ENCODE measurements at regions not wholly inside any gene's neighbourhood (a gene's known extent, or its start where the extent isn't known, plus 50 kb on each side); places are given as distances from the start of the nearest gene placed in this dataset.

DNA sequence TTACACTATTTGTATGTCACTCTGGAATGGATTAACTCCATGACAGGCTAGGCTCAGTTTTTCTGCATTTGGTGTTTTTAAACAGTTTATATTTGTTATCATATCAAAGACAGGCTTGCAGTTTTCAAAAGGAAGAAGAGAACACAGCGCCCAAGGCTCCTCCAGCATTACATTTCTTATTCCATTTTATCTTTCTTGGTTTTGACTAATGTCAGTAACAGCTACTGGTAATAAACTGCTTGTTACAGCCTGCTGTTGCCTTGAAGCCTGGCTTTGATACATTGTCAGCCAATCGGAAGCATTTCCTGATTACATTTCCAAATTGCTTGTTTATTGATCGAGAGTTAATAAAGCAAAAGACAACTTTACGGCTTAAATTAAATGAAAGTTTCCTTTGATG lies 166.0 kb upstream of the MDFIC start:
- no peaks in the 10 kb centered on the region for H3K9me3 ChIP-seq (ENCODE audit: control insufficient read depth in 2 of 2, insufficient read depth in 1 of 2, low read length in 1 of 2)
- whole genome bisulfite sequencing, result 93% methylated on average over 4 of the region's 4 CpGs
- H3K4me1 ChIP-seq (ENCODE audit: control insufficient read depth in 2 of 2, insufficient read depth in 2 of 2, low read length in 2 of 2), result no peaks in the 10 kb centered on the region
- H3K27ac ChIP-seq (ENCODE audit: low read depth in 1 of 2, low read length in 1 of 2), result no peak overlapping the region
- no peak for DNase-seq (ENCODE audit: low read depth in 6 of 9, low spot score in 9 of 9)
- H3K36me3 ChIP-seq (ENCODE audit: control insufficient read depth in 2 of 2, insufficient read depth in 2 of 2, low read length in 1 of 2), result no peaks in the 10 kb centered on the region
- no peak overlapping the region for H3K4me3 ChIP-seq (ENCODE audit: low read length in 2 of 2)
- H3K27me3 ChIP-seq (ENCODE audit: control insufficient read depth in 2 of 2, insufficient read depth in 1 of 2, low read length in 1 of 2), result no peaks in the 10 kb centered on the region

DNA sequence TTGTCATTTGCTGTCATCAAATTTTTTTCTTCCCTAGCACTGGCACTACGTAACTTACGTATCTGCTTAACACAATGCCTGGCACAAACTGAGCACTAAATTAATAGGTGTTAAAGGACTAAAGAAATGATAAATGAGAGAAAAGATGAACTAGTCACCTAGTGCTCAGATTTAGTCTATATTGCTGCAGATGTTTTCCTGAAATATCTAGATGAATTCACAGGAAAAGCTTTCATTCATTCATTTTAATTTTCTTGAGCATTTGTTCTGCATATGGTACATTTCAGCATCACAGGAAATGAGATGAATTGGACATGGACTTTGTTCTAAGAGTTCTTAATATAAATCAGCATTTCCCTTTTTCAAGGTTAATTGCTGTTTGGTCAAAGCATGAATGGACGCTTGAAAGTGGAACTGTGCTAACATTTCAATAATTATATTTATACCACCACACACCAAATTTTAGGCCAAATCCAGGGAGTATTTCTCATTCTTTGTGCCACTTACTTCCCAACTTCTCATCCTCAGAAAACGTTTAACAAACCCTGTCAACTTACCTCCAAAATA lies 163.2 kb upstream of the MDFIC start:
- no peak for DNase-seq (ENCODE audit: low read depth in 6 of 9, low spot score in 9 of 9)

GRCh38 chr7:114759347-114760062 lies 162.4 kb upstream of the MDFIC start:
- Histone ChIP-seq H3K27ac (ENCODE audit: low read depth in 1 of 2, low read length in 1 of 2) (no peak overlapping the region), H3K9me3 (ENCODE audit: control insufficient read depth in 2 of 2, insufficient read depth in 1 of 2, low read length in 1 of 2) (no peaks in the 10 kb centered on the region), H3K27me3 (ENCODE audit: control insufficient read depth in 2 of 2, insufficient read depth in 1 of 2, low read length in 1 of 2) (no peaks in the 10 kb centered on the region), H3K4me3 (ENCODE audit: low read length in 2 of 2) (no peak overlapping the region), H3K36me3 (ENCODE audit: control insufficient read depth in 2 of 2, insufficient read depth in 2 of 2, low read length in 1 of 2) (no peaks in the 10 kb centered on the region), H3K4me1 (ENCODE audit: control insufficient read depth in 2 of 2, insufficient read depth in 2 of 2, low read length in 2 of 2) (no peaks in the 10 kb centered on the region)
- no peak for DNase-seq (ENCODE audit: low read depth in 6 of 9, low spot score in 9 of 9)
- 100% methylated on average over 2 of the region's 2 CpGs for WGBS

More for the DNA sequence above, 163.2 kb upstream of the MDFIC start:
- no peak overlapping the region for H3K27ac ChIP-seq (ENCODE audit: low read depth in 1 of 2, low read length in 1 of 2)
- WGBS, result 91% methylated on average over 4 of the region's 4 CpGs
- no peaks in the 10 kb centered on the region for H3K4me1 ChIP-seq (ENCODE audit: control insufficient read depth in 2 of 2, insufficient read depth in 2 of 2, low read length in 2 of 2)
- H3K9me3 ChIP-seq (ENCODE audit: control insufficient read depth in 2 of 2, insufficient read depth in 1 of 2, low read length in 1 of 2), result no peaks in the 10 kb centered on the region
- H3K4me3 ChIP-seq (ENCODE audit: low read length in 2 of 2), result no peak overlapping the region
- H3K27me3 ChIP-seq (ENCODE audit: control insufficient read depth in 2 of 2, insufficient read depth in 1 of 2, low read length in 1 of 2), result no peaks in the 10 kb centered on the region
- no peaks in the 10 kb centered on the region for H3K36me3 ChIP-seq (ENCODE audit: control insufficient read depth in 2 of 2, insufficient read depth in 2 of 2, low read length in 1 of 2)

DNA sequence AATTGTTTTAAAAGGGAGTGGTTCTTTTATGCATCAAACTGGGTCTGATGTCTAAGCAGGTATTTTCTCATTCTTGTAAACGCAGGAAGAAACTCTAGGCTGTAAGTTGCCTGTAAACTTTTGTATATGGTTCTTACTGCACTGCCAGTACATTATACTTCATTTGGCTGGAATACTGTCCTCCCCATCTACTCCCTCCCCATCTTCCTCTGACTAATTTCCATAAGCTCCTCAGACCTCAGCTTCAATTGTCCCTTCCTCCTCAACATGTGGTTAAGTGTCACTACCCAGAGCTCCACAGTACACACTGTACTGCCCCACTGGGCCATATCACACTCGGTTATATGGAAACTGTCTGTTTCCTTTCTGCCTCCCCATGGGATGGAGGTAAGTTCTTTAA lies 161.4 kb upstream of the MDFIC start:
- no peaks in the 10 kb centered on the region for H3K4me1 ChIP-seq (ENCODE audit: control insufficient read depth in 2 of 2, insufficient read depth in 2 of 2, low read length in 2 of 2)
- WGBS, result 91% methylated on average over 2 of the region's 2 CpGs
- H3K36me3 ChIP-seq (ENCODE audit: control insufficient read depth in 2 of 2, insufficient read depth in 2 of 2, low read length in 1 of 2), result no peaks in the 10 kb centered on the region
- H3K27ac ChIP-seq (ENCODE audit: low read depth in 1 of 2, low read length in 1 of 2), result no peak overlapping the region
- DNase-seq (ENCODE audit: low read depth in 6 of 9, low spot score in 9 of 9), result no peak
- H3K27me3 ChIP-seq (ENCODE audit: control insufficient read depth in 2 of 2, insufficient read depth in 1 of 2, low read length in 1 of 2), result no peaks in the 10 kb centered on the region
- no peak overlapping the region for H3K4me3 ChIP-seq (ENCODE audit: low read length in 2 of 2)
- H3K9me3 ChIP-seq (ENCODE audit: control insufficient read depth in 2 of 2, insufficient read depth in 1 of 2, low read length in 1 of 2), result no peaks in the 10 kb centered on the region

- H3K36me3 ChIP-seq (ENCODE audit: control insufficient read depth in 2 of 2, insufficient read depth in 2 of 2, low read length in 1 of 2), result no peaks in the 10 kb centered on the region
- no peak for DNase-seq (ENCODE audit: low read depth in 6 of 9, low spot score in 9 of 9)
- WGBS, result 92% methylated on average over 2 of the region's 2 CpGs
- no peaks in the 10 kb centered on the region for H3K27me3 ChIP-seq (ENCODE audit: control insufficient read depth in 2 of 2, insufficient read depth in 1 of 2, low read length in 1 of 2)
- H3K4me3 ChIP-seq (ENCODE audit: low read length in 2 of 2), result no peak overlapping the region
- H3K27ac ChIP-seq (ENCODE audit: low read depth in 1 of 2, low read length in 1 of 2), result no peak overlapping the region
- H3K9me3 ChIP-seq (ENCODE audit: control insufficient read depth in 2 of 2, insufficient read depth in 1 of 2, low read length in 1 of 2), result no peaks in the 10 kb centered on the region
- H3K4me1 ChIP-seq (ENCODE audit: control insufficient read depth in 2 of 2, insufficient read depth in 2 of 2, low read length in 2 of 2), result no peaks in the 10 kb centered on the region
These were observed 159.9 kb upstream of the MDFIC start for GRCh38 chr7:114761973-114762372.

DNA sequence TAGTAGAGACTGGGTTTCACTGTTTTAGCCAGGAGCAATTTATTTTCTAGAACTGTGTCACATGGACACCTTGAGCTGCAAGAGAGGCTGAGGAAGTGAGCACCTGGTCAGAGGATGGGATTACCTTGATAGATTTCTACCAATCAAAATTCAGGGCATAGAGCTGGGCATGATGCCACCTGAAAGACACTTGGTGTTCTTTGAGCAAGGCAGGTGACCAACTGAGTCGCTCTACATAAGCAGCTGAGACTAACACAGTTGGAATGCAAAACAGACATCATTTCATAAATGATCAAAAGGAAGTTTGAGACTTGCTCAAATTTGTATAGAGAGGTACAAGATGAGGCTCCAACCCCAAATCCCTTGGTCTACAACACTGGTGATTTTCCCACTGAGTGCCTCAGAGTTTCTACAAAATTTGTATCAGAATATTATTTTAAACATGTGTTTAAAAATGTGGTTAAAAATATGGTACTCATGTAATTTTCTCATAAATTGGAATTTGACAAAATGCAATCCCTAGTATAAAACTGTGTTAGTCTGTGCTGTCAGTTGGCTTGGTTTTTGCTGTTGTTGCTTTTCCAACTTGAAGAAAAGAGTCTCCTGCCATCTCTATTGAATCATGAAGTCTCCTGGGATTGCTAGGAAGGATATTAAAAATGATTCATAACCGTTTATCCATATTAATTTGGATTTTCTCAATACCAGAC lies 156.4 kb upstream of the MDFIC start:
- Histone ChIP-seq H3K27me3 (ENCODE audit: control insufficient read depth in 2 of 2, insufficient read depth in 1 of 2, low read length in 1 of 2) (no peaks in the 10 kb centered on the region), H3K4me1 (ENCODE audit: control insufficient read depth in 2 of 2, insufficient read depth in 2 of 2, low read length in 2 of 2) (no peaks in the 10 kb centered on the region), H3K36me3 (ENCODE audit: control insufficient read depth in 2 of 2, insufficient read depth in 2 of 2, low read length in 1 of 2) (no peaks in the 10 kb centered on the region), H3K9me3 (ENCODE audit: control insufficient read depth in 2 of 2, insufficient read depth in 1 of 2, low read length in 1 of 2) (no peaks in the 10 kb centered on the region), H3K4me3 (ENCODE audit: low read length in 2 of 2) (no peak overlapping the region), H3K27ac (ENCODE audit: low read depth in 1 of 2, low read length in 1 of 2) (no peak overlapping the region)
- DNase-seq (ENCODE audit: low read depth in 6 of 9, low spot score in 9 of 9), result no peak
- WGBS, result 91% methylated on average over 2 of the region's 2 CpGs

DNA sequence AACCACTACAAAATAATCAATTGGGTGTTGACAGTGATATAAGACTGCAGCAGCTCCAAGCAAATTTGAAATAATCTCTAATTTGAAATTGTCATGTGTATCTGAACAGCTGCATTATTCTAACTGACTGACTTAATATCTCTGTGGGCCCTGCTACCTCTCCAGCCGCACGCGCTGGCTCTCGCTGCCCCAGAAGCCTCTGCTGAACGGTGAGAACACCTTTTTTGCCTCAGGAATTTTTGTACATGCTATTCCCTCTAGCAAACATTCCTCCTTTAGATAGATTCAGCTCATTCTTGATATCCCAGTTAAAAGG lies 155.9 kb upstream of the MDFIC start:
- Histone ChIP-seq H3K27ac (ENCODE audit: low read depth in 1 of 2, low read length in 1 of 2) (no peak overlapping the region), H3K27me3 (ENCODE audit: control insufficient read depth in 2 of 2, insufficient read depth in 1 of 2, low read length in 1 of 2) (no peaks in the 10 kb centered on the region), H3K36me3 (ENCODE audit: control insufficient read depth in 2 of 2, insufficient read depth in 2 of 2, low read length in 1 of 2) (no peaks in the 10 kb centered on the region), H3K4me3 (ENCODE audit: low read length in 2 of 2) (no peak overlapping the region), H3K9me3 (ENCODE audit: control insufficient read depth in 2 of 2, insufficient read depth in 1 of 2, low read length in 1 of 2) (no peaks in the 10 kb centered on the region), H3K4me1 (ENCODE audit: control insufficient read depth in 2 of 2, insufficient read depth in 2 of 2, low read length in 2 of 2) (no peaks in the 10 kb centered on the region)
- 96% methylated on average over 5 of the region's 5 CpGs for WGBS
- DNase-seq (ENCODE audit: low read depth in 6 of 9, low spot score in 9 of 9), result no peak

GRCh38 chr7:114777288-114777687 lies 144.6 kb upstream of the MDFIC start:
- 90% methylated on average over 1 of the region's 1 CpG for WGBS
- Histone ChIP-seq H3K27me3 (ENCODE audit: control insufficient read depth in 2 of 2, insufficient read depth in 1 of 2, low read length in 1 of 2) (no peaks in the 10 kb centered on the region), H3K4me3 (ENCODE audit: low read length in 2 of 2) (no peak overlapping the region), H3K36me3 (ENCODE audit: control insufficient read depth in 2 of 2, insufficient read depth in 2 of 2, low read length in 1 of 2) (no peaks in the 10 kb centered on the region), H3K9me3 (ENCODE audit: control insufficient read depth in 2 of 2, insufficient read depth in 1 of 2, low read length in 1 of 2) (no peaks in the 10 kb centered on the region), H3K27ac (ENCODE audit: low read depth in 1 of 2, low read length in 1 of 2) (no peak overlapping the region), H3K4me1 (ENCODE audit: control insufficient read depth in 2 of 2, insufficient read depth in 2 of 2, low read length in 2 of 2) (no peaks in the 10 kb centered on the region)
- no peak for DNase-seq (ENCODE audit: low read depth in 6 of 9, low spot score in 9 of 9)

DNA sequence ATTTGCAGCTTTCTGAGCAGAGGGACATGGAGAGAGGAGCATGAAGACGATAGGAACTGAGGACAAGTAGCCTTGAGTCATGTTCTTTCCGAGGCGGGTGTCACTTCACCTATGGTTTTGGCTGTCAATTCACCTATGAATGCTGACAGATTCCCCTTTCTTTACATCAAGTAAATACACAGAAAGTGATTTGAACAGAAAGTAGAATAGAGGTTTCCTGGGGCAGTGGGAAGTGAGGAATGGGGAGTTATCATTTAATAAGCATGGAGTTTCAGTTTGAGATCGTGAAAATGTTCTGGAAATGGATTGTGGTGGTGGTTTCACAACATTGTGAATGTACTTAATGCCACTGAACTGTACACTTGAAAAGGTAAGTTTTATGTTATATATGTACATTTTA lies 138.4 kb upstream of the MDFIC start:
- no peak for DNase-seq (ENCODE audit: low read depth in 6 of 9, low spot score in 9 of 9)
- Histone ChIP-seq H3K27me3 (ENCODE audit: control insufficient read depth in 2 of 2, insufficient read depth in 1 of 2, low read length in 1 of 2) (no peaks in the 10 kb centered on the region), H3K27ac (ENCODE audit: low read depth in 1 of 2, low read length in 1 of 2) (no peak overlapping the region), H3K9me3 (ENCODE audit: control insufficient read depth in 2 of 2, insufficient read depth in 1 of 2, low read length in 1 of 2) (no peaks in the 10 kb centered on the region), H3K4me3 (ENCODE audit: low read length in 2 of 2) (no peak overlapping the region), H3K4me1 (ENCODE audit: control insufficient read depth in 2 of 2, insufficient read depth in 2 of 2, low read length in 2 of 2) (no peaks in the 10 kb centered on the region), H3K36me3 (ENCODE audit: control insufficient read depth in 2 of 2, insufficient read depth in 2 of 2, low read length in 1 of 2) (no peaks in the 10 kb centered on the region)
- 95% methylated on average over 4 of the region's 4 CpGs for WGBS
